IMR-90 (cell line): ENCODE measurements at regions not wholly inside any gene's neighbourhood (a gene's known extent, or its start where the extent isn't known, plus 50 kb on each side); places are given as distances from the start of the nearest gene placed in this dataset.

Experiments used
- ATAC-seq: fragments of 200-7000 bp; cut with Tn5 transposase; 2 replicates; pipeline ENCODE4 v1.9.1; 2020; ENCODE audit warnings: low read depth, mild to moderate bottlenecking, moderate library complexity
- BruUV-seq: library from RNA; stranded (reverse); fragments of 400-500 nt; replicated peaks from 2 replicates; lab custom pipeline; 2021; lab: Mats Ljungman, UMichigan
- CTCF ChIA-PET: fragments of 300-600 bp; formaldehyde crosslinking; extraction: SDS; loops from one replicate; lab custom pipeline; 2021; ENCODE audit warnings: antibody characterized with exemption; lab: Yijun Ruan, JAX
- POLR2A ChIA-PET: fragments of 300-600 bp; sonication (Branson Sonifier 250); formaldehyde crosslinking; loops from one replicate; lab custom pipeline; 2022; ENCODE audit warnings: antibody characterized with exemption; ENCODE audit not compliant: unreplicated experiment; lab: Charles Lee
- DNase-seq: peaks from one replicate; pipeline ENCODE4 v3.0.0; 2013
- H2AFZ ChIP-seq: replicated peaks from 2 replicates; pipeline ENCODE3; 2013; ENCODE audit warnings: low read length, mild to moderate bottlenecking; ENCODE audit not compliant: poor library complexity
- H2AK5ac ChIP-seq: 2 replicates; pipeline ENCODE4 v1.6.1; 2013; ENCODE audit warnings: low read depth, low read length, inconsistent platforms
- H2AK9ac ChIP-seq: replicated peaks from 2 replicates; pipeline ENCODE3; 2013; ENCODE audit warnings: mild to moderate bottlenecking, low read depth, low read length, moderate library complexity; ENCODE audit not compliant: poor library complexity
- H2BK120ac ChIP-seq: 2 replicates; pipeline ENCODE4 v1.6.1; 2013; ENCODE audit warnings: low read depth, low read length, inconsistent platforms
- H2BK15ac ChIP-seq: 3 replicates; pipeline ENCODE4 v1.6.1; 2013; ENCODE audit warnings: low read depth, low read length, inconsistent platforms
- H2BK20ac ChIP-seq: 2 replicates; pipeline ENCODE4 v1.6.1; 2013; ENCODE audit warnings: low read depth, mild to moderate bottlenecking, inconsistent platforms, low read length, moderate library complexity
- H2BK5ac ChIP-seq: 2 replicates; pipeline ENCODE4 v1.6.1; 2013; ENCODE audit warnings: mild to moderate bottlenecking, low read depth, low read length, inconsistent platforms; ENCODE audit not compliant: poor library complexity, severe bottlenecking
- H3K14ac ChIP-seq: replicated peaks from 2 replicates; pipeline ENCODE4 v1.6.1; 2013; ENCODE audit warnings: low read depth, low read length, inconsistent platforms
- H3K18ac ChIP-seq: 2 replicates; pipeline ENCODE4 v1.6.1; 2013; ENCODE audit warnings: low read depth, low read length, control low read depth
- H3K23ac ChIP-seq: 2 replicates; pipeline ENCODE4 v1.6.1; 2013; ENCODE audit warnings: low read depth, low read length, inconsistent platforms
- H3K27ac ChIP-seq: 2 replicates; pipeline ENCODE4 v1.5.1; 2013; ENCODE audit warnings: mild to moderate bottlenecking, control low read depth, low read length; ENCODE audit not compliant: insufficient read depth
- H3K27me3 ChIP-seq: 2 replicates; pipeline ENCODE4 v1.6.1; 2013; ENCODE audit warnings: low read length; ENCODE audit not compliant: control insufficient read depth, insufficient read depth
- H3K36me3 ChIP-seq: 2 replicates; pipeline ENCODE4 v1.6.1; 2013; ENCODE audit warnings: low read length, mixed read lengths; ENCODE audit not compliant: control insufficient read depth, insufficient read depth
- H3K4ac ChIP-seq: 2 replicates; pipeline ENCODE4 v1.6.1; 2013; ENCODE audit warnings: low read depth, low read length, inconsistent platforms
- H3K4me1 ChIP-seq: 2 replicates; pipeline ENCODE4 v1.6.1; 2013; ENCODE audit warnings: low read length, mixed read lengths; ENCODE audit not compliant: control insufficient read depth, insufficient read depth
- H3K4me2 ChIP-seq: 2 replicates; pipeline ENCODE4 v1.6.1; 2013; ENCODE audit warnings: low read depth, mild to moderate bottlenecking, control low read depth, low read length, moderate library complexity
- H3K4me3 ChIP-seq: 2 replicates; pipeline ENCODE4 v1.5.1; 2013; ENCODE audit warnings: low read depth, mild to moderate bottlenecking, control low read depth, low read length, moderate library complexity; ENCODE audit not compliant: insufficient read depth
- H3K56ac ChIP-seq: 2 replicates; pipeline ENCODE4 v1.6.1; 2013; ENCODE audit warnings: low read length, inconsistent platforms; ENCODE audit not compliant: insufficient read depth; ENCODE audit errors: extremely low read depth
- H3K79me1 ChIP-seq, 2 experiments: 2 replicates each; pipeline ENCODE4 v1.6.1; 2013; ENCODE audit warnings: low read length in 2 of 2, inconsistent platforms in 1 of 2, low read depth in 1 of 2
- H3K9ac ChIP-seq: 2 replicates; pipeline ENCODE4 v1.6.1; 2013; ENCODE audit warnings: low read depth, low read length, control low read depth
- H3K9me1 ChIP-seq: 2 replicates; pipeline ENCODE4 v1.6.1; 2013; ENCODE audit warnings: low read length, inconsistent platforms; ENCODE audit not compliant: insufficient read depth
- H3K9me3 ChIP-seq: 2 replicates; pipeline ENCODE4 v1.6.1; 2013; ENCODE audit warnings: low read length; ENCODE audit not compliant: control insufficient read depth, insufficient read depth
- H4K20me1 ChIP-seq: 2 replicates; pipeline ENCODE4 v1.6.1; 2013; ENCODE audit warnings: low read length, inconsistent platforms; ENCODE audit not compliant: insufficient read depth
- H4K5ac ChIP-seq: 2 replicates; pipeline ENCODE4 v1.6.1; 2013; ENCODE audit warnings: mild to moderate bottlenecking, low read depth, low read length, control low read depth
- H4K8ac ChIP-seq, 2 experiments: 2 replicates each; pipeline ENCODE4 v1.6.1; 2013; ENCODE audit warnings: low read depth in 2 of 2, low read length in 2 of 2, control low read depth in 1 of 2, inconsistent platforms in 1 of 2
- H4K91ac ChIP-seq: 2 replicates; pipeline ENCODE4 v1.6.1; 2013; ENCODE audit warnings: low read depth, low read length, inconsistent platforms; ENCODE audit not compliant: insufficient read depth
- BHLHE40 ChIP-seq: fragments of 150-350 bp; IDR thresholded peaks from 2 replicates; pipeline ENCODE4 v1.6.1; 2016; ENCODE audit warnings: mild to moderate bottlenecking, low read depth, low read length
- CEBPB ChIP-seq: IDR thresholded peaks from 2 replicates; pipeline ENCODE4 v1.6.1; 2012; ENCODE audit warnings: low read depth, low read length, improper control_type of control experiment
- CHD1 ChIP-seq: IDR thresholded peaks from 2 replicates; pipeline ENCODE4 v1.6.1; 2012; ENCODE audit warnings: low read depth, low read length, improper control_type of control experiment
- FOS ChIP-seq: fragments of 150-350 bp; IDR thresholded peaks from 2 replicates; pipeline ENCODE4 v1.6.1; 2016; ENCODE audit warnings: low read depth, low read length
- MAFK ChIP-seq: IDR thresholded peaks from 2 replicates; pipeline ENCODE4 v1.6.1; 2012; ENCODE audit warnings: low read depth, low read length, improper control_type of control experiment
- MAZ ChIP-seq: IDR thresholded peaks from 2 replicates; pipeline ENCODE4 v1.6.1; 2012; ENCODE audit warnings: low read depth, mild to moderate bottlenecking, low read length, improper control_type of control experiment, moderate library complexity, borderline replicate concordance
- MXI1 ChIP-seq: IDR thresholded peaks from 2 replicates; pipeline ENCODE4 v1.6.1; 2012; ENCODE audit warnings: low read depth, mild to moderate bottlenecking, low read length, moderate library complexity, borderline replicate concordance
- NFE2L2 ChIP-seq: fragments of 150-350 bp; IDR thresholded peaks from 2 replicates; pipeline ENCODE4 v1.6.1; 2016; ENCODE audit warnings: low read depth, mild to moderate bottlenecking, low read length
- POLR2A ChIP-seq: IDR thresholded peaks from 2 replicates; pipeline ENCODE4 v1.6.1; 2012; ENCODE audit warnings: mild to moderate bottlenecking, low read depth, low read length
- RAD21 ChIP-seq: IDR thresholded peaks from 2 replicates; pipeline ENCODE4 v1.6.1; 2012; ENCODE audit warnings: low read length, improper control_type of control experiment
- RCOR1 ChIP-seq: IDR thresholded peaks from 2 replicates; pipeline ENCODE4 v1.6.1; 2012; ENCODE audit warnings: mild to moderate bottlenecking, low read length, improper control_type of control experiment; ENCODE audit not compliant: insufficient replicate concordance
- RFX5 ChIP-seq: IDR thresholded peaks from 2 replicates; pipeline ENCODE4 v1.8.0; 2012; ENCODE audit warnings: low read depth, mild to moderate bottlenecking, low read length, moderate library complexity
- SMC3 ChIP-seq: fragments of 150-350 bp; IDR thresholded peaks from 2 replicates; pipeline ENCODE4 v1.6.1; 2016; ENCODE audit warnings: low read depth, mild to moderate bottlenecking, antibody characterized with exemption, low read length, moderate library complexity
- WGBS, 2 experiments: methylation state at CpG; one replicate each; pipeline versions ENCODE4 v1.1.5 to v1.1.7; 2013; ENCODE audit warnings: missing lambda C conversion rate in 2 of 2; ENCODE audit not compliant: insufficient read length in 1 of 2; ENCODE audit errors: extremely low coverage in 2 of 2; 5-methylcytosine and 5-hydroxymethylcytosine counted together
- dilution Hi-C: fragments of 300-500 bp; cut with HindIII; formaldehyde crosslinking; loops from one replicate; pipeline ENCODE4 v1.14.3; 2018; ENCODE audit warnings: low sequenced_read_pairs; ENCODE audit not compliant: unreplicated experiment
- in situ Hi-C: fragments of 300-500 bp; cut with MboI; formaldehyde crosslinking; loops from 3 replicates; pipeline ENCODE4 v1.14.3; 2019; ENCODE audit warnings: low sequenced_read_pairs, inconsistent platforms, mixed read lengths
- intact Hi-C: fragments of 100-400 bp; cut with micrococcal nuclease; formaldehyde crosslinking; loops from 2 replicates; pipeline ENCODE4 v1.10.0; 2022
- TF ChIP-seq, protein P1 (sequence below): fragments of 150-350 bp; IDR thresholded peaks from 2 replicates; pipeline ENCODE4 v1.6.1; 2016; ENCODE audit warnings: low read depth, mild to moderate bottlenecking, low read length, moderate library complexity, borderline replicate concordance
- TF ChIP-seq, protein P2 (sequence below): conservative IDR thresholded peaks from 2 replicates; pipeline ENCODE4 v1.5.1; 2012; ENCODE audit warnings: mild to moderate bottlenecking, low read depth, low read length, improper control_type of control experiment
- TF ChIP-seq, protein P3 (sequence below): fragments of 150-350 bp; IDR thresholded peaks from 2 replicates; pipeline ENCODE4 v1.6.1; 2017; ENCODE audit warnings: mild to moderate bottlenecking, antibody characterized with exemption, low read length, low read depth

DNA sequence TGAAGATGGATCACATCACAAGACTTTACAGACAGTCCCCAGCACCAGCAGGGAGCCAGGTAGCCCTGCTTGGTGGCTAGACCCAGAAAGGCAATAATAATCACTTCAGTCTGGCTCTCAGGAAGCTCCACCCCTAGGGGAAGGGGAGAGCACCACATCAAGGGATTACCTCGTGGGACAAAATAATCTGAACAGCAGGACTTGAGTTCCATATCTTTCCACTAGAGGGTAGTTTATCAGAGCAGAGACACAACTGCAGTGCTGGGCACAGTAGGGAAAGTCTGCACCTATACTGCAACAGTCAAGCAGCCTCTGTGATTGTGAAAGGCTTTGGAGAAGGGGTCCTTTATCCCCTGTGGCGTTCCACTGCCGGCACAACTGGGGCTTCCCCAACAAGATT lies 547.0 kb upstream of the POU3F4 start:
- Histone ChIP-seq H3K79me1 (no peaks in the 10 kb centered on the region), H3K4me3 (no peak overlapping the region), H3K36me3 (no peaks in the 10 kb centered on the region), H4K20me1 (no peaks in the 10 kb centered on the region), H3K4ac (no peak overlapping the region), H3K9me3 (peaks cover 2% of the 10 kb centered on the region; the same call in 1 of the 2 replicates), H3K23ac (no peak overlapping the region), H2AK5ac (no peak overlapping the region), H2AFZ (no peak overlapping the region), H2BK120ac (no peak overlapping the region), H3K4me2 (no peak overlapping the region), H2BK20ac (no peak overlapping the region), H2AK9ac (no peak overlapping the region), H3K27me3 (no peaks in the 10 kb centered on the region), H3K14ac (no peak overlapping the region), H3K56ac (no peak overlapping the region), H4K8ac (no peak overlapping the region), H3K4me1 (no peaks in the 10 kb centered on the region), H3K18ac (no peak overlapping the region), H3K27ac (no peak overlapping the region), H2BK15ac (no peak overlapping the region), H3K9me1 (no peaks in the 10 kb centered on the region), H4K91ac (no peak overlapping the region), H2BK5ac (no peak overlapping the region), H4K5ac (no peak overlapping the region), H3K9ac (no peak overlapping the region)
- no CpG with 5 or more reads among the region's 3 CpGs for WGBS, 2 experiments
- TF ChIP-seq SMC3 (no peak), BHLHE40 (no peak), RFX5 (no peak), FOS (no peak), RCOR1 (no peak), CEBPB (no peak), NFE2L2 (no peak), RAD21 (no peak), CHD1 (no peak), MXI1 (no peak), POLR2A (no peak), MAFK (no peak), MAZ (no peak)
- TF ChIP-seq, protein P1, sequence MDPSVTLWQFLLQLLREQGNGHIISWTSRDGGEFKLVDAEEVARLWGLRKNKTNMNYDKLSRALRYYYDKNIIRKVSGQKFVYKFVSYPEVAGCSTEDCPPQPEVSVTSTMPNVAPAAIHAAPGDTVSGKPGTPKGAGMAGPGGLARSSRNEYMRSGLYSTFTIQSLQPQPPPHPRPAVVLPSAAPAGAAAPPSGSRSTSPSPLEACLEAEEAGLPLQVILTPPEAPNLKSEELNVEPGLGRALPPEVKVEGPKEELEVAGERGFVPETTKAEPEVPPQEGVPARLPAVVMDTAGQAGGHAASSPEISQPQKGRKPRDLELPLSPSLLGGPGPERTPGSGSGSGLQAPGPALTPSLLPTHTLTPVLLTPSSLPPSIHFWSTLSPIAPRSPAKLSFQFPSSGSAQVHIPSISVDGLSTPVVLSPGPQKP, result no peak
- TF ChIP-seq, protein P2, sequence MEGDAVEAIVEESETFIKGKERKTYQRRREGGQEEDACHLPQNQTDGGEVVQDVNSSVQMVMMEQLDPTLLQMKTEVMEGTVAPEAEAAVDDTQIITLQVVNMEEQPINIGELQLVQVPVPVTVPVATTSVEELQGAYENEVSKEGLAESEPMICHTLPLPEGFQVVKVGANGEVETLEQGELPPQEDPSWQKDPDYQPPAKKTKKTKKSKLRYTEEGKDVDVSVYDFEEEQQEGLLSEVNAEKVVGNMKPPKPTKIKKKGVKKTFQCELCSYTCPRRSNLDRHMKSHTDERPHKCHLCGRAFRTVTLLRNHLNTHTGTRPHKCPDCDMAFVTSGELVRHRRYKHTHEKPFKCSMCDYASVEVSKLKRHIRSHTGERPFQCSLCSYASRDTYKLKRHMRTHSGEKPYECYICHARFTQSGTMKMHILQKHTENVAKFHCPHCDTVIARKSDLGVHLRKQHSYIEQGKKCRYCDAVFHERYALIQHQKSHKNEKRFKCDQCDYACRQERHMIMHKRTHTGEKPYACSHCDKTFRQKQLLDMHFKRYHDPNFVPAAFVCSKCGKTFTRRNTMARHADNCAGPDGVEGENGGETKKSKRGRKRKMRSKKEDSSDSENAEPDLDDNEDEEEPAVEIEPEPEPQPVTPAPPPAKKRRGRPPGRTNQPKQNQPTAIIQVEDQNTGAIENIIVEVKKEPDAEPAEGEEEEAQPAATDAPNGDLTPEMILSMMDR, result no peak
- TF ChIP-seq, protein P3, sequence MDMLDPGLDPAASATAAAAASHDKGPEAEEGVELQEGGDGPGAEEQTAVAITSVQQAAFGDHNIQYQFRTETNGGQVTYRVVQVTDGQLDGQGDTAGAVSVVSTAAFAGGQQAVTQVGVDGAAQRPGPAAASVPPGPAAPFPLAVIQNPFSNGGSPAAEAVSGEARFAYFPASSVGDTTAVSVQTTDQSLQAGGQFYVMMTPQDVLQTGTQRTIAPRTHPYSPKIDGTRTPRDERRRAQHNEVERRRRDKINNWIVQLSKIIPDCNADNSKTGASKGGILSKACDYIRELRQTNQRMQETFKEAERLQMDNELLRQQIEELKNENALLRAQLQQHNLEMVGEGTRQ, result no peak
- dilution Hi-C loops, result no loop called here
- POLR2A ChIA-PET, result no interaction called here
- no peak for ATAC-seq
- BruUV-seq, result no TSS peak
- no peak for DNase-seq
- intact Hi-C loops, result no loop called here
- CTCF ChIA-PET, result no interaction called here
- in situ Hi-C loops, result no loop called here
